Cardiac muscle cell (in vitro differentiated cells and primary cell): ENCODE measurements at regions not wholly inside any gene's neighbourhood (a gene's known extent, or its start where the extent isn't known, plus 50 kb on each side); places are given as distances from the start of the nearest gene placed in this dataset.

Experiments used
- DNase-seq, 2 donors: peaks; one replicate each; pipeline versions ENCODE4 v3.0.0 to v3.0.0-alpha.2; 2010 to 2017; ENCODE audit warnings: low read depth in 1 of 2, low spot score in 1 of 2
- H3K27ac ChIP-seq: fragments of 200-600 bp; sonication (generic); 2 replicates; pipeline ENCODE4 v1.5.1; 2016
- H3K27me3 ChIP-seq: fragments of 200-600 bp; sonication (generic); 2 replicates; pipeline ENCODE4 v1.6.0; 2016; ENCODE audit warnings: control low read depth
- H3K36me3 ChIP-seq: fragments of 200-600 bp; sonication (generic); 2 replicates; pipeline ENCODE4 v1.5.1; 2016; ENCODE audit warnings: control low read depth
- H3K4me1 ChIP-seq: fragments of 200-600 bp; sonication (generic); 2 replicates; pipeline ENCODE4 v1.8.1; 2017; ENCODE audit warnings: low read depth, mild to moderate bottlenecking, mixed run types
- H3K4me3 ChIP-seq: fragments of 200-600 bp; sonication (generic); 2 replicates; pipeline ENCODE4 v1.5.1; 2016; ENCODE audit warnings: mild to moderate bottlenecking
- H3K9me3 ChIP-seq: fragments of 200-600 bp; sonication (generic); 2 replicates; pipeline ENCODE4 v1.5.1; 2017; ENCODE audit warnings: low read depth, mild to moderate bottlenecking, control low read depth
- CTCF ChIP-seq: IDR thresholded peaks from 2 replicates; pipeline ENCODE4 v1.5.1; 2012; ENCODE audit warnings: low read depth, mild to moderate bottlenecking, low read length

- H3K4me3 ChIP-seq, result no peak overlapping the region
- no peak for DNase-seq
- H3K27ac ChIP-seq, result no peak overlapping the region
- H3K4me1 ChIP-seq, result no peaks in the 10 kb centered on the region
- H3K36me3 ChIP-seq, result no peaks in the 10 kb centered on the region
- no peaks in the 10 kb centered on the region for H3K9me3 ChIP-seq
- no peak for TF ChIP-seq CTCF
- no peaks in the 10 kb centered on the region for H3K27me3 ChIP-seq
Observed at GRCh38 chr5:72041654-72042053, 65.6 kb upstream of the MAP1B start.

GRCh38 chr5:72042097-72042496 is 65.2 kb upstream of the MAP1B start:
- no peaks in the 10 kb centered on the region for H3K27me3 ChIP-seq
- no peaks in the 10 kb centered on the region for H3K36me3 ChIP-seq
- no peak overlapping the region for H3K27ac ChIP-seq
- DNase-seq, result no peak
- H3K9me3 ChIP-seq, result no peaks in the 10 kb centered on the region
- no peaks in the 10 kb centered on the region for H3K4me1 ChIP-seq
- TF ChIP-seq CTCF, result no peak
- H3K4me3 ChIP-seq, result no peak overlapping the region

GRCh38 chr5:72045692-72046091 is 61.6 kb upstream of the MAP1B start:
- no peaks in the 10 kb centered on the region for H3K9me3 ChIP-seq
- no peaks in the 10 kb centered on the region for H3K36me3 ChIP-seq
- TF ChIP-seq CTCF, result no peak
- no peaks in the 10 kb centered on the region for H3K4me1 ChIP-seq
- no peak overlapping the region for H3K27ac ChIP-seq
- H3K4me3 ChIP-seq, result no peak overlapping the region
- H3K27me3 ChIP-seq, result no peaks in the 10 kb centered on the region
- no peak for DNase-seq

GRCh38 chr5:72046106-72046505 is 61.2 kb upstream of the MAP1B start:
- Histone ChIP-seq H3K9me3 (no peaks in the 10 kb centered on the region), H3K27ac (no peak overlapping the region), H3K4me1 (no peaks in the 10 kb centered on the region), H3K4me3 (no peak overlapping the region), H3K36me3 (no peaks in the 10 kb centered on the region), H3K27me3 (no peaks in the 10 kb centered on the region)
- no peak for DNase-seq
- TF ChIP-seq CTCF, result no peak

- no peak overlapping the region for H3K4me3 ChIP-seq
- H3K27ac ChIP-seq, result no peak overlapping the region
- no peaks in the 10 kb centered on the region for H3K27me3 ChIP-seq
- no peak for TF ChIP-seq CTCF
- H3K9me3 ChIP-seq, result no peaks in the 10 kb centered on the region
- DNase-seq, result no peak
- no peaks in the 10 kb centered on the region for H3K36me3 ChIP-seq
- H3K4me1 ChIP-seq, result no peaks in the 10 kb centered on the region
Observed at GRCh38 chr5:72055636-72056035, 51.6 kb upstream of the MAP1B start.
